NCI-H1048 (cell line): ENCODE measurements at regions not wholly inside any gene's neighbourhood (a gene's known extent, or its start where the extent isn't known, plus 50 kb on each side); places are given as distances from the start of the nearest gene placed in this dataset.
"Not testable (repeated sequence)": the region's sequence is repeated elsewhere in the genome, so short reads cannot be mapped to it uniquely, and the experiment has no call there.

Source experiments
- DNase-seq: peaks from one replicate; lab custom pipeline; 2025; lab: John Stamatoyannopoulos, UW

GRCh38 chr17:73895157-73895556 is 250.9 kb upstream of the SDK2 start:
- no peak for DNase-seq

GRCh38 chr17:73896966-73897365 is 252.7 kb upstream of the SDK2 start:
- no peak for DNase-seq

GRCh38 chr17:73899839-73900238 is 255.6 kb upstream of the SDK2 start:
- no peak for DNase-seq

GRCh38 chr17:73900516-73900915 is 256.3 kb upstream of the SDK2 start:
- DNase-seq, result no peak

- DNase-seq, result no peak
Observed at GRCh38 chr17:73901249-73901648, 257.0 kb upstream of the SDK2 start.

- no peak for DNase-seq
Observed at GRCh38 chr17:73901661-73902415, 257.6 kb upstream of the SDK2 start.

GRCh38 chr17:73902416-73903181 is 258.4 kb upstream of the SDK2 start:
- DNase-seq, result no peak

GRCh38 chr17:73906896-73907870 is 262.9 kb upstream of the SDK2 start:
- no peak for DNase-seq

GRCh38 chr17:73909186-73909585 is 264.9 kb upstream of the SDK2 start:
- DNase-seq, result peak; percentile 15

- no peak for DNase-seq
Observed at GRCh38 chr17:73910206-73910605, 266.0 kb upstream of the SDK2 start.

- DNase-seq, result no peak
Observed at GRCh38 chr17:73910821-73911515, 266.7 kb upstream of the SDK2 start.

GRCh38 chr17:73911726-73912372 is 267.6 kb upstream of the SDK2 start:
- no peak for DNase-seq

GRCh38 chr17:73912373-73912746 is 268.1 kb upstream of the SDK2 start:
- no peak for DNase-seq

- no peak for DNase-seq
Observed at GRCh38 chr17:73914536-73915274, 270.5 kb upstream of the SDK2 start.

- not testable (repeated sequence) for DNase-seq
Observed at GRCh38 chr17:73919033-73919432, 274.8 kb upstream of the SDK2 start.

- DNase-seq, result no peak
Observed at GRCh38 chr17:73921306-73921705, 277.1 kb upstream of the SDK2 start.

- no peak for DNase-seq
Observed at GRCh38 chr17:73924114-73924908, 279.2 kb upstream of the RPL38 start.

- no peak for DNase-seq
Observed at GRCh38 chr17:73924909-73925186, 278.6 kb upstream of the RPL38 start.

- no peak for DNase-seq
Observed at GRCh38 chr17:73929860-73930430, 273.5 kb upstream of the RPL38 start.
